Vagina (tissue), 2 donors: ENCODE measurements at regions not wholly inside any gene's neighbourhood (a gene's known extent, or its start where the extent isn't known, plus 50 kb on each side); places are given as distances from the start of the nearest gene placed in this dataset.

Experiments
- DNase-seq, 2 donors: peaks; one replicate each; pipeline ENCODE4 v3.0.0-alpha.2; 2017; ENCODE audit errors: extremely low spot score in 2 of 2
- H3K27ac ChIP-seq: fragments of 200-600 bp; sonication (generic); one replicate; pipeline ENCODE4 v1.5.1; 2019
- H3K27me3 ChIP-seq: fragments of 200-600 bp; sonication (generic); one replicate; pipeline ENCODE4 v1.5.1; 2019
- H3K36me3 ChIP-seq, 2 donors: fragments of 200-600 bp; sonication (generic); one replicate each; pipeline ENCODE4 v1.5.1; 2017 to 2019
- H3K4me1 ChIP-seq: fragments of 200-600 bp; sonication (generic); one replicate; pipeline ENCODE4 v1.5.1; 2019
- H3K4me3 ChIP-seq, 2 donors: fragments of 200-600 bp; sonication (generic); 1 replicate in 1 of 2; 2 replicates in 1 of 2; pipeline ENCODE4 v1.5.1; 2016 to 2019
- H3K9me3 ChIP-seq: fragments of 200-600 bp; sonication (generic); one replicate; pipeline ENCODE4 v1.5.1; 2019
- POLR2A ChIP-seq, 2 donors: fragments of 450-650 bp; IDR thresholded peaks; one replicate each; pipeline ENCODE4 v1.6.1; 2017; ENCODE audit warnings: antibody characterized with exemption in 2 of 2, mild to moderate bottlenecking in 2 of 2, moderate library complexity in 2 of 2
- POLR2AphosphoS5 ChIP-seq, 2 donors: sonication (generic); formaldehyde crosslinking; IDR thresholded peaks; one replicate each; pipeline ENCODE4 v1.9.0; 2017; ENCODE audit warnings: antibody characterized with exemption in 2 of 2, mild to moderate bottlenecking in 2 of 2, low read depth in 1 of 2; ENCODE audit not compliant: insufficient read depth in 1 of 2
- intact Hi-C: fragments of 100-400 bp; cut with DNase I; formaldehyde crosslinking; loops from one replicate; pipeline ENCODE4 v1.15.1; 2023
- TF ChIP-seq, protein P1 (sequence below), 3 experiments: fragments of 450-650 bp in 2 of 3; fragments of 200-600 bp in 1 of 3; sonication (generic) in 1 of 3; IDR thresholded peaks; one replicate each; pipeline ENCODE4 v1.5.1; 2017 to 2019; ENCODE audit warnings: antibody characterized with exemption in 3 of 3, mild to moderate bottlenecking in 2 of 3, moderate library complexity in 2 of 3

DNA sequence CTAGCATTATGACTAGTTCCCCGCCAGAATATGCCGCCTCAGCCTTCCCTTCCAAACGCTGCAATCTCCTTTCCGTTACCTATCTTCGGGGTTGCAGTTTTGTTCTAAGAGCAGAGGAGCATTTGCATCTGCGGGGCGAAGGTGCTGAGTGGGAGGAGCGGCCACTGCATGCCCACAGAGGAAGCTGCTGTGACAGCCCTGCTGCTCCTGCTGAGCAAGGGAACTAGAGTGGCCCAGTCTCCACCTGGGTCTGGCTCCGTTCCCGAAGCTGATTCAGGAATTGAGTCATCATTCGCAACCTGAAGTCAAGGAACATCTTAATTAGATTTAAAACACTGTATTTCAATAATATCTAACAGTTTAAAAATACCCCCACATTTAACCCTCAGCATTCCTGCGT is 98.2 kb upstream of the TJP1 start:
- H3K27ac ChIP-seq = no peak overlapping the region
- no peaks in the 10 kb centered on the region for H3K27me3 ChIP-seq
- no peak for TF ChIP-seq POLR2AphosphoS5 (IDR thresholded peaks at IDR 0.05; ENCODE audit: insufficient read depth in 1 of 2, low read depth in 1 of 2)
- no peak overlapping the region for H3K4me3 ChIP-seq
- no peak for DNase-seq
- H3K36me3 ChIP-seq = no peaks in the 10 kb centered on the region
- peaks cover 5% of the 10 kb centered on the region for H3K4me1 ChIP-seq
- intact Hi-C loops = loop anchor here (10.0 kb wide), 1 partner anchor 176 kb away; no protein-coding TSS in a partner anchor
- no peaks in the 10 kb centered on the region for H3K9me3 ChIP-seq

DNA sequence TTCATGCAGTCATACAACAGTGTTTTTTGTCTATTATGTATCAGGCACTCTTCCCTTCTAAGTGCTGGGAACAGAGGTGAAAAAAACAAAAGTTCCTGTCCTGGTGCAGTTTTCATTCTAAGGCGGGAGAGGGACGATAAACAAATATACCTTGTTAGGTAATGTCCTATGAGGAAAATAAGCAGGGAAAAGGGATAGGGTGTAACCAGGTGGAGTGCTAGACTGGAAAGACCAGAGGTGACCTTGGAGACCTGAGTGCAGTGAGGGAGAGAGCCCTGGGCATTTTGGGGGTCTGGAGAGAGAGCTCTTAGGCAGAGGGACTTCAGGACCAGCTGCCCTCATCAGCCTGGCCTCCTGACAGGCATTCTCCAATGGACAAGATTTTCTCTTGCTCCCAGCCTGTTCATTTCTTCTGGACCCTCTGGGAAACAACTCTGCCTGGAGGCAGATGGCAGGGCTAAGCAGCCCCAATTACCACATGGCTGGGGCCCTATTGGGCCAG is 97.2 kb upstream of the TJP1 start:
- H3K4me3 ChIP-seq = no peak overlapping the region
- TF ChIP-seq POLR2AphosphoS5 (IDR thresholded peaks at IDR 0.05; ENCODE audit: insufficient read depth in 1 of 2, low read depth in 1 of 2) (no peak), POLR2A (IDR thresholded peaks at IDR 0.05) (no peak)
- TF ChIP-seq, protein P1, sequence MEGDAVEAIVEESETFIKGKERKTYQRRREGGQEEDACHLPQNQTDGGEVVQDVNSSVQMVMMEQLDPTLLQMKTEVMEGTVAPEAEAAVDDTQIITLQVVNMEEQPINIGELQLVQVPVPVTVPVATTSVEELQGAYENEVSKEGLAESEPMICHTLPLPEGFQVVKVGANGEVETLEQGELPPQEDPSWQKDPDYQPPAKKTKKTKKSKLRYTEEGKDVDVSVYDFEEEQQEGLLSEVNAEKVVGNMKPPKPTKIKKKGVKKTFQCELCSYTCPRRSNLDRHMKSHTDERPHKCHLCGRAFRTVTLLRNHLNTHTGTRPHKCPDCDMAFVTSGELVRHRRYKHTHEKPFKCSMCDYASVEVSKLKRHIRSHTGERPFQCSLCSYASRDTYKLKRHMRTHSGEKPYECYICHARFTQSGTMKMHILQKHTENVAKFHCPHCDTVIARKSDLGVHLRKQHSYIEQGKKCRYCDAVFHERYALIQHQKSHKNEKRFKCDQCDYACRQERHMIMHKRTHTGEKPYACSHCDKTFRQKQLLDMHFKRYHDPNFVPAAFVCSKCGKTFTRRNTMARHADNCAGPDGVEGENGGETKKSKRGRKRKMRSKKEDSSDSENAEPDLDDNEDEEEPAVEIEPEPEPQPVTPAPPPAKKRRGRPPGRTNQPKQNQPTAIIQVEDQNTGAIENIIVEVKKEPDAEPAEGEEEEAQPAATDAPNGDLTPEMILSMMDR (IDR thresholded peaks at IDR 0.05) = no peak
- no peaks in the 10 kb centered on the region for H3K4me1 ChIP-seq
- H3K27me3 ChIP-seq = no peaks in the 10 kb centered on the region
- DNase-seq = no peak
- H3K9me3 ChIP-seq = no peaks in the 10 kb centered on the region
- no peaks in the 10 kb centered on the region for H3K36me3 ChIP-seq
- intact Hi-C loops = no loop called here
- H3K27ac ChIP-seq = no peak overlapping the region

DNA sequence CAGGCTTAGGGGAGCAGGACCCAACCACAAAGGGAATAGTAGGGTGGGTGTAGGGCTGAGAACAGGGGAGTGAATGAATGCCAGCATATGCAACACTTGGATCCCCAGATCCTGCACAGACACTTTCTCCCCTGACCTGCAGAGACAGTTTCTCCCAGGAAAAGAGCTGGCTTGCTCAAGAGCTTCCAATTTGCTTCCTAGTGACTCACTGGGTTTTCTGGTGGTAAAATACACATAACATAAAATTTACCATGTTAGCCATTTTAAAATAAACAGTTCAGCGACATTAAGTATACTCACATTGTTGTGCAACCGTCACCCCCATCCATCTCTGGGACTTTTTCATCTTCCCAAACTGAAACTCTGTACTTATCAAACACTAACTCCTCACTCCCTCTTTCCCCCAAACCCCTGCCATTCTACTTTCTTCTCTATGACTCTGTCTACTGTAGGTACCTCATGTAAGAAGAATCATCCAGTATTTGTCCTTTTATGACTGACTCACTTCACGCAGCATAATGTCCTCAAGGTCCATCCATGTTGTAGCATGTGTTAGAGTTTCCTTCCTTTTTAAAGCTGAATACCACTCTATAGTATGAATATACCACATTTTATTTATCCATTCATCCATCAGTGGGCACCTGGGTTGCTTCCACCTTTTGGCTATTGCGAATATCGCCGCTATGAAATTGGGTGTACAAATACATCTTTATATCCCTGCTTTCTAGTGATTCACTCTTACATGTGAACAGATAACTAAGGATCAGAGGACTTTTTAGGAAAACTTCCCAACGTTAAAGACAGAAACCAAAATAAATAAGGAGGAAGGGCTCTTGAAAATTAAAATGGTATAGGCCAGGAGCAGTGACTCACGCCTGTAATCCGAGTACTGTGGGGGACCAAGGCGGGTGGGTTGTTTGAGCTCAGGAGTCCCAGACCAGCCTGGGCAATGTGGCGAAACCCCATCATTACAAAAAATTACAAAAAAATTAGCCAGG is 95.6 kb upstream of the TJP1 start:
- Histone ChIP-seq H3K27ac (no peak overlapping the region), H3K27me3 (no peaks in the 10 kb centered on the region)
- intact Hi-C loops = no loop called here

DNA sequence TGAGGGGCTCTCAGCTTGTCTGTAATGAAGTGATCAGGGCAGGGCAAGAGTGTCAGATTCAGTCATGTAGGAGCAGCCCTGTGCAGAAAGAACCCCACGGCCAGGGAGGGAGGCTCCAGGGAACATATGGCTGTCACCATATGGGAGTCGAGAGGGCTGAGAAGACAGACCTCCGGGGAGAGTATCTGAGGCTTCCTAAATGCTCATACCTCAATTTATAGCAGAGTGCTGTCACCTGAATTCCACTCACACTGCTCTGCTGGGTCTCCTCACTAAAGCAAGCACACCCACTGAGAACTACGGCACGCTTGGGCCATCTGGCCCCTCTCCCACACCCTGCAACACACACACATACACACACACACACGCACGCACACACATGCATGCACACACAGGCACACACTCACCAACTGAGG is 92.3 kb upstream of the TJP1 start:
- H3K9me3 ChIP-seq = no peaks in the 10 kb centered on the region
- H3K4me3 ChIP-seq = no peak overlapping the region
- no peak overlapping the region for H3K27ac ChIP-seq
- TF ChIP-seq, protein P1 (IDR thresholded peaks at IDR 0.05) = no peak
- TF ChIP-seq POLR2A (IDR thresholded peaks at IDR 0.05) (no peak), POLR2AphosphoS5 (IDR thresholded peaks at IDR 0.05; ENCODE audit: insufficient read depth in 1 of 2, low read depth in 1 of 2) (no peak)
- H3K4me1 ChIP-seq = peaks cover 7% of the 10 kb centered on the region
- intact Hi-C loops = no loop called here
- H3K27me3 ChIP-seq = no peaks in the 10 kb centered on the region
- H3K36me3 ChIP-seq = no peaks in the 10 kb centered on the region
- DNase-seq = no peak

More for the DNA sequence above, 95.6 kb upstream of the TJP1 start:
- Histone ChIP-seq H3K4me3 (no peak overlapping the region), H3K9me3 (no peaks in the 10 kb centered on the region), H3K36me3 (no peaks in the 10 kb centered on the region), H3K4me1 (no peaks in the 10 kb centered on the region)
- no peak for TF ChIP-seq POLR2A (IDR thresholded peaks at IDR 0.05)
- TF ChIP-seq, protein P1 (IDR thresholded peaks at IDR 0.05) = no peak
- no peak for TF ChIP-seq POLR2AphosphoS5 (IDR thresholded peaks at IDR 0.05; ENCODE audit: insufficient read depth in 1 of 2, low read depth in 1 of 2)
- DNase-seq = no peak

DNA sequence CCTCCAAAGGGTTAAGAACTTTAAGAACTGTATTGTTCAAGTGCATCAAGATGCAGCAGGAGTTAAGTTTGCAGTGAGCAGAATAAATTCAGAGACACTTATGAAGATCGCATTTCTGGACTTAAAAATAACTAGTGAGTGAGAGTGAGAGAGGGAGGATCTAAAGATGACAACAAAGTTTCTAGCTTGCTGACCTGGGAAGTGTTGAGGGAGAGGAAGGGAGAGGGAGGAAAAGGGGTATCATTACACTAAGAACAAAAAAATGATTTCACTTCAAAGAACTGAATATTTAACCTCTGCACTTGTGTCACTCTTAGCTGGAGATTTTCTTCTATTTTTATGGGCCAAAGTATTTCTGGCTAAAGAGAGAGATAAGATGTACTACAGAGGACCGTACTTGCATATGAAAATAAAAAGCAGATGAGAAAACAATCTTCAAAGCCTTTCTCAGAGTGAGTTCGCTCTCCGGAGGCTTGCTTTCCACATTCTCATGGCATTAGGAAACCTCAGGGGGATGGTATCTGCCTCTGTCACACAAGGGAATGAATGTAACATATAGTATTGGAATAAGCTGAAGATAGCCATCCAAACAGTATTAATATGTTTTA is 91.4 kb upstream of the TJP1 start:
- no peak for TF ChIP-seq POLR2A (IDR thresholded peaks at IDR 0.05)
- TF ChIP-seq POLR2AphosphoS5 (IDR thresholded peaks at IDR 0.05; ENCODE audit: insufficient read depth in 1 of 2, low read depth in 1 of 2) = no peak
- TF ChIP-seq, protein P1 (IDR thresholded peaks at IDR 0.05) = no peak
- peaks cover 10% of the 10 kb centered on the region for H3K4me1 ChIP-seq
- no peak for DNase-seq
- H3K27ac ChIP-seq = no peak overlapping the region
- H3K9me3 ChIP-seq = no peaks in the 10 kb centered on the region
- H3K4me3 ChIP-seq = no peak overlapping the region
- intact Hi-C loops = no loop called here
- H3K27me3 ChIP-seq = no peaks in the 10 kb centered on the region
- H3K36me3 ChIP-seq = no peaks in the 10 kb centered on the region
